ENCODE measurements at regions not wholly inside any gene's neighbourhood (a gene's known extent, or its start where the extent isn't known, plus 50 kb on each side); places are given as distances from the start of the nearest gene placed in this dataset.
"Not testable (repeated sequence)": the region's sequence is repeated elsewhere in the genome, so short reads cannot be mapped to it uniquely, and the experiment has no call there.

DNA sequence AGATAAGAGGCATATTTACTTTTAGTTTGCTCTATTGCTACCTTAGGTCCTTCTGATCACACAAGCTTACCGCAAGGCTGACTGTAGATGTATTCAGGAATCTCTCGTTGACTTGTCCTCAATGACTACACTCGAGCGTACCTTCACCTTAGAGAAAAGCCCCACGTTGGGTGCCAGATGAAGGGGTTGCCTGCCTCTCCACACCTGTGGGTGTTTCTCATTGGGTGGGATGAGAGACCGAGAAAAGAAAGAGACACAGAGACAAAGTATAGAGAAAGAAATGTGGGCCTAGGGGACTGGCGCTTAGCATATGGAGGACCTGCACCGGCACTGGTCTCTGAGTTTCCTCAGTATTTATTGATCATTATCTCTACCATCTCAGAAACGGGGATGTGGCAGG, 51.8 kb downstream of the ASCL4 start:
- no peak for DNase-seq

DNA sequence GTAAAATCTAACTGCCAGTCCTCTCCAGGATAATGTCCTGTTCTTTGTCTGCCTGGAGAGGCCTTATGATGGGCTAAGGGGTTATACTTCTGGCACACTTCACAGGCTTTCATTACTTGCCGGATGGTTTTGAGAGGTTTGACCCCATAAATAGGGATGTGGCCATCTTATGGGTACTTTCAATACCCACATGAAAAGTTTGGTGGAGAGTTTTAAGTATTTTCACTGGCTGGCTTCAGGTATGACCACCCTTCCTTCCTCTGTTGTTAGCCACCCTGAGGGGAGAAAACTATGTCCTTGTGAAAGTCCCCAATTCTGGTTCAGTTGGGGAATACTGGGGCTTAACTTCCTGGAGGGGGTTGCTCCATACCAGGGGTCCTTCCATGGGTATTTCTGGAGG, 54.8 kb downstream of the ASCL4 start:
- DNase-seq: no peak

DNA sequence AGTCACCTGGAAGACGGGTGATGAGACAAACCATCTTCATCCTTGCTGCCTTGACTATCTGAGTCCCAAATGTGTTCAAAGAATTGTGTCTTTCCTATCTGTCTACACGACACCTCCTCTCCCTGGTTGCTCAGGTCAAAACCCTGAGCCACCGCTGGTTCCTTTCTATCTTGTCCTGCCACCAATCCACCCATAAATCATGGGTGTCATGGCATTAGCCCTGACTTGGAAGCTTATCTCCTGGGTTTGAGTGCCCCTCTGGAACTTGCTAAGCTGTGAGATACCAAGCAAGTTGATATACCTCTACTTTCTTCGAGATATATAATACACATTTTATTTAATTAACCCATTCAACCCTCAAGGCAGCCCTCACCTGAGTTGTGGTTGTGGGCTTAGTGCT, 57.9 kb downstream of the ASCL4 start:
- DNase-seq: no peak

DNA sequence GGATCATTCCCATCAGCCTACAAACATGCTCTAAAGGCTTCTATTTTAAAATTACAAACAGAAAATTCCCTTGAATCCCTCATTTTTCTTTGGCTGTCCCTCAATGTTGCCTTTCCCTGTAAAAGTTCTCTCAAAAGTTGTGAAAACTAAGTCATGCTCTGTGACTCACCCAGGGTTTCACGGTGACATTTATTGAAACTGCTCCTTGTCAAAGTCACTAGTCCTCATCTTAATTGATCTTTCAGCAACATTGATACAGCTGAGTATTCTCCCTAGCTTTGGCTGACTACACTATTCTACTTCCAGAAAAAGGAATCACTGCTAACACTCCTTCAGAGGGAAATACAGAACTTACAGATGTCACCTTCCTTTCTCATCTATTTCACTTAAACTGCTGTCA, 65.7 kb downstream of the ASCL4 start:
- no peak for DNase-seq

DNA sequence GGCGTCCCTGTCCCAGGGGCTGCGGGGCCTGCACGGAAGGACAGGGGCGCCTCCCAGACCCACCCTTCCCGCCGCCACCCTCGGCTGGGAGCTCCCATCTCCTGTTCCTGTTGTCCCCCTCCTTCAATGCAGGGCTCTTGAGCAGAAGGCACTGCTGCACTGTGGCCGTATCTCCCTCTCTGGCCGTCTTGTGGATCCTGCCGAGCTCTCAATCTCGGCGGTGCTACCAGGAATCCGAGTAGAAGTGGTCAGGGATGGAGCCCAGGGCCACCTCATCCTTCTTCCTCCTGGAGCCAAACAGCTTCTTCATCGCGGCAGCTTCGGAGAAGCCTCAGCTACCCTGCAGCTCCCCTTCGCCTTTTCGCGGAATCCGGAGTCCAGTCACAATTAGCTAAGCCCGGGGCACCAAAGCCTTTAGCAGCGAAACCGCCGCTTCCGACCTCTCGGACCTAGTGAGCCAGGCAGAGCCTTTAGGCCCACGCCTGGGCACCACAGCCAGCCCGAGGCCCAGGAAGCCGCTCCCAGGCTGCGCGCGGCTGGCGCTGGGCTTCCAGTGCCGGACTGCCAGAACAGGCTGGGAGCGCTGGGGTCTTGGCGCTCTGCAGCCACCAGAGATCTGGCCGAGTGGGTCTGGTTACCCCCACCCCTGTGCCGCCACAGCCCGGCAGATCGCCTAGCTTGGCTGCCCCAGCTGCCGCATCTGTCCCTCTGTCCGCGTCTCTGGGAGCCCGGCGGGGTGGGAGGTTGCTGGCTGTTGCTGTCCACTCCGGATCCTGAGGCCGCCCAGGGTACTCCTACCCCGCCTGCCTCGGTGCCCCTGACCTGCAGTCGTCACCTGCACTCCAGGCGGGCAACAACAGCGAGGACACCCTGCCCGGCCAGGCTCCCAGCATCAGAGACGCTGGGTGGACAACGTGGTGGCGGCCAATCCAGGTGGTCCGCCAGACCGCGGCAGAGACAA, 69.1 kb downstream of the ASCL4 start:
- no peak for DNase-seq

DNA sequence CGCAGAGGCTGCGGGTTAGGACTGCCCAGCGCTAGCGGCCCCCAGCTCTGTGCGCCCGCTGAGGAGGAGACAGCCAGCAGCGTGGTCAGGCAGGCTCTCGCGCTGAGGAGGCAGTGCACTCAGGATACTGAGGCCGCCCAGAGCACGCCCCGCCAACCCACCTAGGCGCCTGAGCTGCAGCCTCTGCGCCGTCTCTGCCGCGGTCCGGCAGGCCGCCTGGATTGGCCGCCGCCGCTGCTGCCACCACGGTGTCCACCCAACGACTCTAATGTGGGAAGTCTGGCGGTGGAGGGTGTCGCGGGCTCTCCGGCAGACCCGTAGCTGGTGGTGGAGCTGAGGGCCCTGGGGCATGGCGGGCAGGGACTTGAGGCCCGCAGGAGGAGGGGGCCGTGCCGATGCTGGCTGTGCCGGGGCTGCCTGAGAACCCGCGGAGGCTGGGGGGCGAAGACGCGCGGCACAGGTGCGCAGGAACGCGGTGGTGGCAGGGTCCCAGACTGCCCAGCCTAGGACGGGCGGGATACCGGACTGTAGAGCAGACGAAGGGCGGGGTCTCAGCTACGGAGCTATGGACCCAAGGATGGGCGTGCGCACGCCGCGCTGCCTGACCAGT, 69.9 kb downstream of the ASCL4 start:
- no peak for DNase-seq

DNA sequence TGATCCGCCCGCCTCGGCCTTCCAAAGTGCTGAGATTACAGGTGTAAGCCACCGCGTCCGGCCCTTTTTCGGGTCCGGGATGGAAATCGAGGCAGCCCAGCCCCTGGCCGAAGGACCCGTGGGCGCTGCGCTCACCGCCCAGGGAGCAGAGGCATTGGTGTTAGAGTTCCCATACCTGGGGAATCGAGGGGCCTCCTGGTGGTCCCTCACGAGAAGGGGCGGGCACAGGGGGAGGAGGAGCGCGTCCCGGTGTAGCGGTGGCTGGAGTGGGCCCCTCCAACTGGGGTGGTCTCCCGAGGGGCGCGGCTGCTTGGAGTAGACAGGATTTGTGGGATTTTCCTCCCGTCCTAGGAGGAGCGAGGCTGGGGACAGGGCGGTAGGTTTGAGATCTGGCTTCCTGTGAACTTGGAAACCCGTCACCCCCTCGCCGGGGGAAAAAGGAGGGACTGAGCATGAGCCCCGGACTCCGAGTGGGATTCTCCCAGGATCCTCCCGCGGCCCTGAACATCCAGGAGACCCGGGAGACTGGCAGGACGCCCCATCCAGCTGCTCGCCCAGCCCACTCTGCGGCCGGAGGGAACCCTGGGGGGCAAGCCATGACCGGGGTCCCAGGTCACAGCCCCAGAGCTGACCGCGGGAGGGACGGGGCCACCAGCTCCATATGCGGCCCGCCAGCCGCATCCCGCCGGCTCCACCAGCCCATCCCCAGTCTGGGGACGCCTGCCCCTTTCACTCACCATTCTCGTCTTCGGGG, 70.9 kb downstream of the ASCL4 start:
- DNase-seq: no peak

DNA sequence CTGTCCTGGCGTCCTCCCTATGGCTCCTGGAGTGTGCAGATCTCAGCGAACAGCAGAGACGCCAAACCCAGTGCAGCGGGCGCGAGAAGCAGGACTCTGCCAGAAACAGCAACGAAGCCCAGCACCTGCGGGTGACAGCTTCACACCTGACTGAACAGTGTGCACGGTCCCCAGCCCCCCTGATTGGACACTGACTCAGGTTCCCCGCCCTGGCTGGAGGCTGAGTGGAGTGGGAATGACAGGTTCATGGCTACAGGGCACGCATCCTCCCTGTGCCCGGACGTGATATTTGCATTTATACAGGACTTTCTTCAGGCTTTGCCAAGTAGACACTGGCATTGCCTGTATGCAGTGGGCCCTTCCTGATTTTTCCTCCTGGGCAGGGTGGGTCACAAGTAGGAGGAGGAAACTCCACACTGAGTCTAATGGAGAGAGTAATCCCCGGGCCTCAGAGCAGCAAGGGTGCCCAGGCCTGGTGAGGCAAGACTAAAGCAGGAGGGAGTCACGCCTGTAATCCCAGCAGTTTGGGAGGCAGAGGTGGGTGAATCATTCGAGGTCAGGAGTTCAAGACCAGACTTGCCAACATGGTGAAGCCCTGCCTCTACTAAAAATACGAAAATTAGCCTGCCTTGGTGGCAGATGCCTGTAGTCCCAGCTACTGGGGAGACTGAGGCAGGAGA, 71.6 kb downstream of the ASCL4 start:
- DNase-seq: no peak

DNA sequence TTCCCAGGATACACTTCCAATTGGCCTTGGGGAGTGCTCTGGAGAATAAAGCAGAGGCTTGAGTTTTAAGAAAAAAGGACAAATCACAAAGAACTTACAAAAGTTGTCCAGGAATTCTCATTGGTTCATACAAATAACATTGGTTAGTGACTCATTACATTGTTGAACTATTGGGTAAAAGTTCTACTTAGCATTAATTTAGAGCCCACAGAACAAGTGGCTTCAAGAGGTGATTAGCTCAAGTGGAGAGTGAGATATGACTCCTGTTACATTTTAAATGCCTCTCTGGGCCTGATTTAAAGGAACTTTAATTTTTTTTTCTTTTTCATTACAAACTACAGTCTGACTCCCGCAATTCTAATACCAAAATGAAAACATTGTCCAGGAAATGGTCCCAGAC, 72.9 kb downstream of the ASCL4 start:
- no peak for DNase-seq

DNA sequence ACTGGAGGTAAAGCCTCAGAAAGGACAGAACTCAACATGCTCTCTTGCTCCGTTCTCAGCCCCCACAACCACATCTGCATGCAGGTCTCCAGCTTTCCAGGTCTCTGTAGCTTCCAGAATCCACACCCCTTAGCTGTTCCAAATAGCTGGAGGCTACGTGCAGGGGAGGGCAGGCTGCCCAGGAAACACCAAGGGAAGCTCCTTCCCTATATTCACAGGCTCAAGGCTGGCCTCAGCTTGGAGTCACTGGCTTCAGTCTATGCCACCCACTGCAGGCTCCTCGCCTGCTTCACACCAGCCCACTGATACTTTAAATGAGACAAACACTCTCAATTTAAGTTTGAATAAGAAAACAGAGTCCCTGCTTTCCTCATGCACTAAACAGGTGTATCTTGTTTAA, 73.3 kb downstream of the ASCL4 start:
- DNase-seq: no peak

DNA sequence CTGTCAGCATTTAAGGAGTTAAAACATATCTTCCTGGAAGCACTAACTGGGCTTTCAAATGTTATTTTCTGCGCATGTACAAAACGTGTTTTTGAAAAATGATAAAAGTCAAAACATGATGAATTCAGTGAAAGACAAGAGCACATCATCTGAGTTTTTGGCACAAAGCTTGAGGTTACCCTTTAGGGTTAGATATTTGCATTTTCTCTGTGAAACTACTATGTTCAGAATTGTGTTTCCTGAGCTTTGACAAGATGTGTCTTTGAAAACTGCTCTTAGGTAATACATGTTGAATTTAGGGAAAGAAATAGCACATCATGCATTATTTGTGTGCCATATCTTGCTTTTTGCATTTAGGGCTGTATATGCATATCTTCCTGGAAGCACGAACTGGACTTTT, 79.0 kb downstream of the ASCL4 start:
- DNase-seq: no peak

DNA sequence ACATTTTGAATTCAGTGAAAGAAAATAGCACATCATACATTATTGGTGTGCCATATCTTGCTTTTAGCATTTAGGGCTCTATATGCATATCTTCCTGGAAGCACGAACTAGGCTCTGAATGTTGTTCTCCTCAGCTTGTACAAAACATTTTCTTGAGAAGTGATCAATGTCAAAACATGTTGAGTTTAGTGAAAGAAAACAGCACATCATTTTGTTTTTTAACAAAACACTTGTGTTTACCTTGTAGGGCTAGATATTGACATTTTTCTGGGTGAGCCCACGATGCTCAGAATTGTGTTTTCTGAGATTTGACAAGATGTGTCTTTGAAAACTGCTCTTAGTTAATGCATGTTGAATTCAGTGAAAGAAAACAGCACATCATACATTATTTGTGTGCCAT, 81.0 kb downstream of the ASCL4 start:
- DNase-seq: no peak

DNA sequence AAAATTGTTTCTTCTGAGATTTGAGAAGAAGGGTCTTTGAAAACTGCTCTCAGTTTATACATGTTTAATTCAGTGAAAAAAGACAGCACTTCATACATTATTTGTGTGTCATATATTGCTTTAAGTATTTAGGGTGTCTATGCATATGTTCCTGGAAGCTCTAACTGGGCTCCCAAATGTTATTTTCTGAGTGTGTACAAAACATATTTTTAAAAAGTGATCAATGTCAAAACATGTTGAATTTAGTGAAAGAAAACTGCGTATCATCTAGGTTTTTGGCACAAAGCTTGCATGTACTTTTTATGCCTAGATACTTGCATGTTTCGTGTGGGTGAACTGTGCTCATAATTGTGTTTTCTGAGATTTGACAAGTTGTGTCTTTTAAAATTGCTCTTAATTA, 81.6 kb downstream of the ASCL4 start:
- DNase-seq: no peak

DNA sequence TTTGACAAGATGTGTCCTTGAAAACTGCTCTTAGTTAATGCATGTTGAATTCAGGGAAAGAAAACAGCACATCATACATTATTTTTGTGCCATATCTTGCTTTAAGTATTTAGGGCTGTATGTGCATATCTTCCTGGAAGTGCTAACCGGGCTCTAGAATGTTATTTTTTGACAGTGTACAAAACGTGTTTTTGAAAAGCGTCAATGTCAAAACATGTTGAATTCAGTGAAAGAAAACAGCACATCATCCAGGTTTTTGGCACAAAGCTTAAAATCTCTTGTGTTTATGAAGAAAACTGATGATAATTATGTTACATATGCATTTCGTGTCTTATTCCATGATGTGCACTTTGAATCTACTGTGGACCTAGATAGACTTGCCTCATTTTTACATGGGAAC, 82.7 kb downstream of the ASCL4 start:
- no peak for DNase-seq

DNA sequence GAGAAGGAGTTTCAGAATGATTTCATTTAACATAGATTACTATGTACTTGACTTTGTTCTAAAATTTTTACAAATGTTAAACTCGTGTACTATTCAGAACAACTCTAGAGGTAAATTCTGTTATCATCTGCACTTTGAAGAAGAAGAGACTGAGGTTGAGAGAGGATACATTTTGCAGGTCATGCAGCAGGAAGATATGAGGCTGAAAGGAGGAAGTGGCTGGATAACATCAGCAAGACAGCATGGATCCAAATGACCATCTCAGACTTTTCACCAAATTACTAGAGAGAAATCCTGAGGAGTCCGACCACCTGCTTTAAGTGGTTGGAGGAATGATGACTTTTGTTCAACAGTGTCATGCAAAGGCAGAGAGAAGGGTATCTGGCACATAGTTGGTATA, 84.9 kb downstream of the ASCL4 start:
- DNase-seq: no peak

DNA sequence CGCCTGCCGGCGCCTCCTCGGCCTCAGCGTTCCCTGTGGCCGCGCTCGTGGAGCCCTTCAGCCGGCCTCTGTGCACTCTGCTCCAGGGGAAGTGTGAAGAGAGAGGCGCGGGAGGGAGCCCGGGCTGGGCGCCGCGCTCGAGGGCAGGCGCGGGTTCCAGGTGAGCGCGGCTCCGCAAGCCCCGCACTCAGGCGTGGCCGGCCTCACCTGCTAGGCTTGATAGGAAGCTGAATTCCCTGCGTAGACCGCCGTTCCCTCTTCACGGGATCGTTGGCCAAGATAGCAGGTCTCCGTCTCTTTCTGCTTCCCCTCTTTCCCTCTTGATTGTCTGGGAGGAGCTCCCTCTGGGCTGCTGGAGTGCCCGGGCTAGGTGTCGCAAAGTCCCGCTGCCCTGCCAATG, 89.7 kb downstream of the ASCL4 start:
- DNase-seq: no peak

DNA sequence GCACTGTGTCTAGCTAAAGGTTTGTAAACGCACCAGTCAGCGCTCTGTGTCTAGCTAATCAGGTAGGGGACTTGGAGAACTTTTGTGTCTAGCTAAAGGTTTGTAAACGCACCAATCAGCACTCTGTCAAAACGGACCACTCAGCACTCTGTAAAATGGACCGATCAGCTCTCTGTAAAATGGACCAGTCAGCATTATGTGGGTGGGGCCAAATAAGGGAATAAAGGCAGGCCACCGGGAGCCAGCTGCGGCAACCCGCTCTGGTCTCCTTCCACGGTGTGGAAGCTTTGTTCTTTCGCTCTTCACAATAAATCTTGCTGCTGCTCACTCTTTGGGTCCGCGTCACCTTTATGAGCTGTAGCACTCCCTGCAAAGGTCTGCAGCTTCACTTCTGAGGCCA, 90.2 kb downstream of the ASCL4 start:
- not testable (repeated sequence) for DNase-seq

DNA sequence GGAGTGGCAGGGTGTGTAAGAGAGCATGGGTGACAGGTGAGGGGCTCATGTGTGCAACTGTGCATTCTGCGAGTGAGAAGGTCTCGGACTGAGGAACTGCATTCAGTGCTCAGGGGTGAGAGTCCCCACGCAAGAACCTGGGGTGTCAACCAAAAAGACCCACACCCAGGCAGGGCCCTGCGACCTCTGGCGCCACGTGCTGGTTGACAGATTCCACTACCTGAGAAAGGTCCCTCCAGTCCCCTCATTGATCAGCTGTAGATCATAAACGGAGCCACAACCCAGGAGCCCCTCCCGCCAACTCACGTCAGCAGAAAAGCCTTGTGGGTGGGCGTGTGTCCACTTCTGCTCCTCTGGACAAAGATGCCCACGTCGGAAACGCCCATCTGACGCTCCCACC, 98.7 kb downstream of the ASCL4 start:
- DNase-seq: no peak

DNA sequence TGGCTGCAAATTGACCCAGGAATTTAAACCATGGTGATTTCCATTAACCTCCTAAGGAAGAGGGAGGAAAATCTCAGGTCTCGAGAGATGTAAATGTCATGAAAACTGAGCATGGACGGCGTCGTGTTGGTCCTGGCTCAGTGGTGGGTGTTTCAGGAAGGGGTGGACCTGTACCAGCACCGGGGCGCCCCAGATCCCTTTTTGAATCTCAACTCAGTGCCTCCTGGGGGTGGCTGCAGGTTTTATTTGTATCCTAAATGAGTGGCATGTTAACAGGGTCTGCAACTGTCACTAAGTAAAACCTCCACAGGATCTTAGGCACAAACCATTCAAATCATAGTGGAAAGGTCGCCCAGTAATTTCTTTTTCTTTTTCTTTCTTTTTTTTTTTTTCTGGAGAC, 101.3 kb downstream of the ASCL4 start:
- DNase-seq: no peak

DNA sequence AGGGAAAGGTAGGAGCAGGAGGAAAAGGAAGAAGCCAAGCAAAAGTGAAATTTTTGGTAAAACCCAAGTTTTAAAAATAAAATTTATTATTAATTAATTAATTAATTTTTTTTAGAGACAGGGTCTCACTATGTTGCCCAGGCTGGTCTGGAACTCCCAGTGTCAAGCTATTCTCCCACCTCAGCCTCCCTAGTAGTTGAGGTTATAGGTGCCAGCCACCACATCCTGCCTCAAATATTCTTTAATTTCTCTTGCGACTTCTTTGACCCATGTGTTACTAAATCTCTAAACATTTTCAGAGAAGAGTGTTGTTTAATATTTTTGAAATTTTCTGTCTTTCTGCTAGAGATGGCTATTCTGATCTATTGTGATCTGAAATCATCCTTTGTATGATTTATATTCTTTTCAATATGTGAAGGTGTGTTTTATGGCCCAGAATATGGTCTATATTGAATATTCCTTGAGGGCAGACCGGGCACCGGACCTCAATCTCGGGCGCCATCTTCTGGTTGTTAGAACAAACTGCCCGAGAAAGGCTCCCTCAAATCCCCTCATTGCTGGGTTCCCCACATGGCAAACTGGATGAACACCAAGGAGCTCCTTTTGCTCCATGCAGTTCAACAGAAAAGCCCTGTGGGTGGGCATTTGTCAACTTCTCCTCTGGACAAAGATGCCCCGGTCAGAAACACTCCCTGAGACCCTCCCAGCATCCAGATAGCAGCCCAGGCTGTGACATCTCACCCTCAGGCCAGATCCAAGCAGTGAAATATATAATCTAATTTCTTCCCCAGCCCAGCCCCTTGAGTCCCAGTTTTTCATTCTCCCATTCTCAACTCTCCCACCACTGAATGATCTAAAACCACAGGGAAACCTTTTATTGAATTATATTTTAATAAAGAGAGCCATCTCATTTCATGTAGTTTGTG, 110.5 kb downstream of the ASCL4 start:
- peak; percentile 43 to 58 for DNase-seq

DNA sequence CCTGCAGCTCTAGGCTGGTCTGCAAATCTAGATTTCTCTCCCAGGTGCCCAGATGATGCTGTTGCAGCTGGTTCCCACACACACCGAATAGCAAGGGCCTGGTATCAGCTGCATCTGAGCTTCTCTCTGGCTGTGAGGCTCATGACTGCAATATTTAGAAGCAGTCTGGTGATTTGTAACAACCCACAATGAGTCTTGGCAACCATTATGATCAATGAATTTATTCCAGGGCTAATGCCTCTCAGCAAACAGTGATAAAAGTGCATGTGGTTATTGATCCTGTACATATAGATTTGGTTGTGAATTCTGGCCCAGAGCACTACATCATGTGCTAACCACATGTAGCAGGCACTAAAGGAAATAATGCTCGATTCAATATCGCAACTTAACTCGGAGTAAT, 114.3 kb downstream of the ASCL4 start:
- no peak for DNase-seq

DNA sequence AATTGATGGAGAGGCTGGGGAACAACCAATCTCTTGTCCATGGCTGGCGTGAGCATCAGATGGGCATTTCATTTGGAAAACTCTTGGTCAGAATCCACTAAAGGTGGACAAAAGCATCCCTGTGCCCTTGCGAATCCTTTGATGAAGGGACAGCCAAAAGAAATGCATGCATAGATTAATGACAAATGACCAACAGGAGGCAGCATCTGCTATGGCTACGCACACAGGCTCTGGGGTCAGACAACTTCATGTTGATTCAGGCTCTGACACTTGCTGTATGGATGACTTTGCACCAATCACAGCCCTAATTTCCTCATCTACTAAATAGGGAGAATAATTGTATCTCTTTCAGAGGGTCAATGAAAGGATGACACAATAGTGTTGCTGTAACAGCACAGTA, 117.5 kb downstream of the ASCL4 start:
- no peak for DNase-seq
